GM21526 (cell line): ENCODE measurements at regions not wholly inside any gene's neighbourhood (a gene's known extent, or its start where the extent isn't known, plus 50 kb on each side); places are given as distances from the start of the nearest gene placed in this dataset.
"Not testable (repeated sequence)": the region's sequence is repeated elsewhere in the genome, so short reads cannot be mapped to it uniquely, and the experiment has no call there.

Experiments used
- ATAC-seq: cut with Tn5 transposase; IDR thresholded peaks from one replicate; pipeline ENCODE4 v1.9.1; 2021; ENCODE audit warnings: moderate library complexity; ENCODE audit not compliant: unreplicated experiment, low FRiP score

DNA sequence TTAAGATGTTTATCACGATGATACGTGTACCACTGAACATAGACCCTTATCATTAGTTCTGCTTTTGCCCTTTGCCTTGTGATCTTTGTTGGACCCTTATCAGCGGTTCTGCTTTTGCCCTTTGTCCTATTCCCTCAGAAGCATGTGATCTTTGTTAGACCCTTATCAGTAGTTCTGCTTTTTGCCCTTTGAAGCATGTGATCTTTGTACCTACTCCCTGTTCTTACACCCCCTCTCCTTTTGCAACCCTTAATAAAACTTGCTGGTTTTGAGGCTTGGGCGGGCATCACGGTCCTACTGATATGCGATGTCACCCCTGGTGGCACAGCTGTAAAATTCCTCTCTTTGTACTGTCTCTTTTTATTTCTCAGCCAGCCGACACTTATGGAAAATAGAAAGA is 117.0 kb downstream of the SDHAF3 start:
- ATAC-seq, result not testable (repeated sequence)

- no peak for ATAC-seq
Observed at GRCh38 chr7:97246317-97246716, 128.8 kb downstream of the SDHAF3 start.

DNA sequence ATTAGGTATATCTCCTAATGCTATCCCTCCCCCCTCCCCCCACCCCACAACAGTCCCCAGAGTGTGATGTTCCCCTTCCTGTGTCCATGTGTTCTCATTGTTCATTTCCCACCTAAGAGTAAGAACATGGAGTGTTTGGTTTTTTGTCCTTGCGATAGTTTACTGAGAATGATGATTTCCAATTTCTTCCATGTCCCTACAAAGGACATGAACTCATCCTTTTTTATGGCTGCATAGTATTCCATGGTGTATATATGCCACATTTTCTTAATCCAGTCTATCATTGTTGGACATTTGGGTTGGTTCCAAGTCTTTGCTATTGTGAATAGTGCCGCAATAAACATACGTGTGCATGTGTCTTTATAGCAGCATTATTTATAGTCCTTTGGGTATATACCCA is 140.7 kb downstream of the SDHAF3 start:
- not testable (repeated sequence) for ATAC-seq

GRCh38 chr7:97269741-97270140 is 152.2 kb downstream of the SDHAF3 start:
- no peak for ATAC-seq

GRCh38 chr7:97270280-97270679 is 152.8 kb downstream of the SDHAF3 start:
- ATAC-seq, result peak; percentile 41

GRCh38 chr7:97271619-97272018 is 154.1 kb downstream of the SDHAF3 start:
- ATAC-seq, result no peak

- peak; percentile 94 for ATAC-seq
Observed at GRCh38 chr7:97272237-97272975, 154.9 kb downstream of the SDHAF3 start.

DNA sequence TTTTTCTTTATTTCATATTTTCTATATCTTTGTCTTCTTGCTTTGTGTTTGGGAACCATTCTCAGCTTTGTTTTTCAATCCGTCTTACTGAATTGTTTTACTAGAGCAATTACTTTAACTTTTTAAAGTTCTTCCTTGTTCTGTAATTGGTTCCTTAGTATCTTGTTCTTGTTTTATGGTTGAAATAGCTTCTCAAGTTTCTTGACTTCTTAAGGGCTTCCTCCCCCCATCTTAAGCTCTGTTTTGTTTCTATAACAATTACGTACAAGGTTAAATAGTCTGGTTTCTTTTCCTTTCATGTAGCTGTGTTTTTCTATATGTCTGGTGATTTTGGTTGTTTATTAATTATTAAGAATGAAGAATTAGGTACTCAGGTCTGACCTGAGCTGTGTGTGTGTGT is 158.0 kb downstream of the SDHAF3 start:
- ATAC-seq, result no peak

DNA sequence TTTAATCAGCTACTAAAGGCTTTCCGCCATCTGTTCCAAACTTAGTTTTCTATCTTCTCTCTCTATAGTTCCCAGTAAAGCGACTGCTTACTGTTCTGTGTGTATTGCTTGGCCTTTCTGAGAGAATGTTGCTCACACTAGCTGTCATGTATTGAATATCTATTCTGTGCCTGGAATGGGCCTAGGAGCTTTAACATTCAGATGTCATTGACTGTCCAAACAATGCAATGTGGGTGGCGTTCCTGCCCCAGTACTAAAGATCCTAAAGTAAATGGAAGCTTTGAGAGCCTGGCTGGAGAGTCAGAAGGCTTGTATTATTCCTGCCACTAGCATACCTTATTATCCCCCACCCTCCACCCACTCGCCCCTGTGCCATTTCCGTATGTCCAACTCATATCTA is 163.5 kb downstream of the SDHAF3 start:
- ATAC-seq, result no peak

GRCh38 chr7:97285348-97285747 is 167.8 kb downstream of the SDHAF3 start:
- no peak for ATAC-seq

DNA sequence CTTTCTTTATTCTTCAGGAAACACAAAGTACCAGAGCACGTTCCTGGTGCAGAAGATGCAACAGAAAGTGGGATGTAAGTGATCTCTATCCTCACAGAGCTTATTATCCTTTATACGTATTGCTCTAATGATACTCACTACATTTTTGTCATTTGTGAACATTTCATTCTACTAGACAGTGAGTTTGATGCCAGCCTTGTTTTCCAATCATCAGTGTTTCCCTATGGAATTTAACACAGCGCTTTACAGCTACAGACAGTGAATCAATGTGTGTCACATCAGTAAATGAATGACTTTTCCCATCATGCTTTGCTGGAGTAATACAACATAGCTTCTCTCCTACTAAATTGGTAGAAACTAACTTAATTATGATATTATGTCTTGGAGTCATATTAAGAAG is 175.5 kb downstream of the SDHAF3 start:
- no peak for ATAC-seq

DNA sequence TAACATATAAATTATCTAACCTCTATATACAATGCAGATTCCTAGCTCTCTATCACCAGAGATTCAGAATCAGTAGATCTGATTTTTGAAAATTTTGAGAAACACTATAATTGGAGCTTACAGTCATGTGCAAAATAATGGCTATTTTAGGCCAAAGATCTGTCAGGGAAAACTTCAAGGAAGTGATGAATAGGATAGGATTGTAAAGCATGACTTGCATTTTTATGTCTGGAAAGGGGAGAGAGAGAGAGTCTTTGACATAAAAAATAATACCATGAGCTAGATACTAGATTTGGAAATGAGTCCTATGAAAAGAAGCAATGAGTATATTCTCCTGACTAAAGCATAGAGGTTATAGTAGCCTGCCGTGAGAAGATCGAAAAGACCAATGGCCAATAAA is 181.1 kb downstream of the SDHAF3 start:
- ATAC-seq, result no peak

- ATAC-seq, result no peak
Observed at GRCh38 chr7:97305589-97305988, 188.1 kb downstream of the SDHAF3 start.

DNA sequence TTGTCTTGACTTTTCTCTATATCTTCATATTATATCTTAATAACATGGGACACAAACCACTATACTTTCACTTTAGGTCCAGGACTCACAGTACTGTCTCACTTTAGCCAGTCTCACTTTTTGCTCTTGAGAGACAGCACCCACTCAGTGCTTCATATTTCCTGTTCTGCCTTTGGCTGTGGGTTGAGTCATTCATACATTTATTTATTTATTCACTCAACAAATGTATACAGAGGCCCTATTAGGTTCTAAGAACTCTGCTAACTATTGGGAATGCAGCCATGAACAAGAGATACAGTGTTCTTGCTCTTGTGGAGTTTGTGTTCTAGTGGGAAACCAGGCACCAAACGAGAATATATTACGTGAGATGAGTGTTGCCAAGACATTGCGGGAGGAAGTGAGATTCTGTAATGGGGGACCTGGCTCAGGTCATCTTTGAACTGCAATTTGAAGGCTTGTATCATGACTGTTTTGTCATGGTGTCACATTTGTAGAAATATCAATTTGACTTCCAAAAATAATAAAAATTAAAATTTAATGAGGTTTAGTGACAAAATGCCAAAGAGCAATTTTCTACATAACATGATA is 190.1 kb downstream of the SDHAF3 start:
- no peak for ATAC-seq

DNA sequence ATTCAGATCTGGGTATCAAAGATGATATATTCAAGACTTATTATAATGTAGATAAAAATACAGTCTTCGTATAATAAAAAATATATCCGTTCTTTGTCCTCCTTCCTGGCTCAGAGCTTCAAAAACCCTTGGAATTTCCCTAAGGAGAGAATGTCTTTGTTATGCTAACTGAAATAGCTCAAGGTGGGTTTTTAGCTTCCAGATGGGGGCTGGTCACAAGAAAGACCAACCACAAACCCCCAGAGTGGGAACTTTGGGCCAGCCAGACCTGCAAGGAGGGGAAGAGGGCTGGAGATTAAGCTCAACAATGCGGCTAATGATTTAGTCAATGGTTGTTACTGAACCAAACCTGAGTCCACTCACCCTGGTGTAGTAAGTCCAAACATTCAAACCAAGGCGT is 196.4 kb downstream of the SDHAF3 start:
- no peak for ATAC-seq

DNA sequence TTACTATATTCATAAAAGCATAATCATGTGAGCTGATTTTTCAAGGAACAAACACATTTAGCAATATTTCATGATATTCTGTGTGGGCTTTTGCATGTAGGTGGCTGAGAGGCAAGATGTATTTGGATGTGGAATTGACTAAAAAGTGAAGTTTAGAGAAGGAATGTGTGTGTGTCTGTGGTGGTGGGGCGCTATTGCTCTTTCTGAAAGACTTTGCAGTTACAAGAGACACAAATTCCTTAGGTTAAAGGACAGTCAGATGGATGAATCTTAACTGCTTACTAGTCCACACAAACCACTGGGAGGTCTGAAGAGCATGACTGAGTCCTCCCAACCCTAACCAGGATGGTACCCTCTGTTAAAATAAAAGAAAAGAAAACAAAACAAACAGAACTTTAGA is 200.1 kb downstream of the SDHAF3 start:
- no peak for ATAC-seq

DNA sequence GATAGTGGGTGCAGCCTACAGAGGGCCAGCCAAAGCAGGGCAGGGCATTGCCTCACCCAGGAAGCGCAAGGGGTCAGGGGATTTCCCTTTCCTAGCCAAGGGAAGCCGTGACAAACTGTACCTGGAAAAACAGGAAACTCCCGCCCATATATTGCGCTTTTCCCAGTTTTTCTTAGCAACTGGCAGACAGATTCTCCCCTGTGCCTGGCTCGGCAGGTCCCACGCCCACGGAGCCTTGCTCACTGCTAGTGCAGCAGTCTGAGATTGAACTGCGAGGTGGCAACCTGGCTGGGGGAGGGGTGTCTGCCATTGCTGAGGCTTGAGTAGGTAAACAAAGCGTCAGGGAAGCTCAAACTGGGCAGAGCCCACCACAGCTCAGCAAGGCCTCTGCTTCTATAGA is 212.4 kb downstream of the SDHAF3 start:
- ATAC-seq, result not testable (repeated sequence)

DNA sequence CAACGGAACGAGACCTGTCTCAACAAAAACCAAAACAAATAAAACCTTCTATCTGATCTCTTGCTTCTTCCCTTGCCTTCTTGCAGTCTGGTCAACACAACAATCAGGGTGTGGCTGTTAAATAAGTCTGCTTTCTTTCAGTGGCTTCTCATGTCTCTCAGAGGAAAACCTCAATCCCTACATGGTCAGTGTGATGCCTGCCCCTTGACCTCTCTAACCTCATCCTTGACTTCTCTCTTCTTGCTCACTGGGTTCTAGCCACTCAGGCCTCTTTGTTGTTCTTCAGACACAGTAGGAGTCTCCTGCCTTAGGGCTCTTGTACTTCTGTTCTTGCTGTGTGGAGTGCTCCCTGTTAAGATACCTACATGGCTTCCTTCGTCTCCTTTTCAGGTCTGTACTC is 220.4 kb downstream of the SDHAF3 start:
- ATAC-seq, result no peak

DNA sequence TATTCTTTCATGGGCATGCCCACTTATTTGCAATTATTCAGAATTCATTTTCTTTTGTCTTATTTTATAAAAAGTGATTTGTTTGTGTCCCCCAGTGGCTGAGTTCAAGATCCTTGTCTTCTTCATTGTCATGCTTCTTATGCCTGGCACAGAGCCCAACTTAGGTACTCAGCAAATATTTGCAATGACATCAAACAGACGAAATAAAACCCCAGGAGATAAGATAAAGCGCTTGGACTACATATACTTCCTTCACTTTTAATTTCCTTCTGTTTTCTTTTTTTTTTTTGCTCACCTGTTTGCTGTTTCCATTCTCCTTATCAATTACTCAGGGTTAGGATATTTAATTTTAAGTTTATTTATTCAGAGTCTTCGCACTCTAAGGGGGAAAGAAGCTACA is 225.0 kb downstream of the SDHAF3 start:
- ATAC-seq, result no peak

- ATAC-seq, result no peak
Observed at GRCh38 chr7:97346349-97346748, 228.9 kb downstream of the SDHAF3 start.

GRCh38 chr7:97351488-97351887 is 234.0 kb downstream of the SDHAF3 start:
- ATAC-seq, result no peak

- no peak for ATAC-seq
Observed at GRCh38 chr7:97357459-97357858, 240.0 kb downstream of the SDHAF3 start.
